ENCODE measurements at regions not wholly inside any gene's neighbourhood (a gene's known extent, or its start where the extent isn't known, plus 50 kb on each side); places are given as distances from the start of the nearest gene placed in this dataset.

DNA sequence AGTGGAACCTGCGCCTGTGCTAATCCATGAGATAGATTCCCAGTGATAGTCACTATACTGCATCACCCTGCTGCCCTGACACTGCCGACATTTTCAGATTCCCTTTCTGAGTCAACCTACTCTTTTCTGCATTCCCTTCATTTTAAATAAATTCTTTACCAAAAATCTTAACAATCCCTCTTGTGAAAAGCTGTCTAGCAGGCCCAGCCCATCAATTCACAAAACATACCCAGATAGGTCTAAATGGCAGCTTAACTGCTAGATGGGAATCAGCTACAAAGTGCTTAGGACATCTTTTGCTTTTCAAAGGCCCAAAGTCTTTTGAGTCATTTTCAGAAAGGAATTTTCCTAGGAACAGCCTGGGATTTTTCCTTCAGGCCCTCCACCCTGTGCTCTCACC is 180.1 kb upstream of the PTBP2 start:
- peaks cover 20% of the 10 kb centered on the region for H3K4me1 Mint-ChIP-seq (ENCODE audit: low read depth)
- H3K27me3 Mint-ChIP-seq (ENCODE audit: insufficient read depth) = peaks cover 2% of the 10 kb centered on the region; the same call in 1 of the 2 replicates
- H3K4me3 Mint-ChIP-seq = no peak overlapping the region
- no peak for DNase-seq
- H3K27ac Mint-ChIP-seq = no peak overlapping the region
- TF ChIP-seq CTCF (IDR thresholded peaks at IDR 0.05) = no peak
- H3K9me3 Mint-ChIP-seq = no peaks in the 10 kb centered on the region
- H3K36me3 Mint-ChIP-seq (ENCODE audit: low read depth) = no peaks in the 10 kb centered on the region

DNA sequence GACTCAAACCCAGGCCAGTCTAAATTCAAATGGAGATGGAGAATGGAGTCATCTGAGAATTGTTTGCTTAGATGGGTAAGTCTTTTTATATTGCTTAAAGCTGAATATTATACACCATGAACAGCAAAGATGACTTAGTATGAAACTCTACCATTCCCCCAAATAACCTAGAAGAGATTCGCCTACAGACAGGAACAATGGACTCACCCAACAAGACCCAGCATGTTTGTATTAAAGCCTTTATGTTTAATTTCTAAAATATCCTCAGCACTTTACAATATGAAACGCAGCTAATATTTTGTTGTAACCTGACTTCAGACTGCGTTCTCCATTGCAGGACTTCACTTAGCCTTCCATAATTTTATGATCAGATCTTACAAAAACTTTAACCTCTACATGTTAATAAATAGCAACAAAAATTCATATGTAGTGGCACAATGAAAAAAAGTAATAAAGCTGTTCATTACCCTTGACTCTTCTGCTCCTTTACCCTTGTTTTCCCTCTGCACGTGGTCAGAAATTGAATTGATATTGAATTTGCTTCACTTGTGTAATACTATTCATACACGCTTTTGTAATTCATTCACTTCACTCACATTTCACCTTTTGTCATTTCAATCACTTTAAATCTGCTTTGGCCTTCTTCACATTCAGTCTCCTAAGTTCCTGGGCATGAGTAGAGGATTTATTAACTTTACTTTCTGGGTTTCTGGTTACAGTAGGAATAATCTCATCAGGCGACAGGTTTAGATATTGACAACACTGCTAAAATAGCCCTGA is 177.3 kb upstream of the PTBP2 start:
- Mint-ChIP-seq H3K9me3 (no peaks in the 10 kb centered on the region), H3K4me3 (no peak overlapping the region), H3K27ac (no peak overlapping the region), H3K4me1 (ENCODE audit: low read depth) (peaks cover 5% of the 10 kb centered on the region), H3K36me3 (ENCODE audit: low read depth) (no peaks in the 10 kb centered on the region), H3K27me3 (ENCODE audit: insufficient read depth) (peaks cover 2% of the 10 kb centered on the region; the same call in 1 of the 2 replicates)
- DNase-seq = no peak
- no peak for TF ChIP-seq CTCF (IDR thresholded peaks at IDR 0.05)

DNA sequence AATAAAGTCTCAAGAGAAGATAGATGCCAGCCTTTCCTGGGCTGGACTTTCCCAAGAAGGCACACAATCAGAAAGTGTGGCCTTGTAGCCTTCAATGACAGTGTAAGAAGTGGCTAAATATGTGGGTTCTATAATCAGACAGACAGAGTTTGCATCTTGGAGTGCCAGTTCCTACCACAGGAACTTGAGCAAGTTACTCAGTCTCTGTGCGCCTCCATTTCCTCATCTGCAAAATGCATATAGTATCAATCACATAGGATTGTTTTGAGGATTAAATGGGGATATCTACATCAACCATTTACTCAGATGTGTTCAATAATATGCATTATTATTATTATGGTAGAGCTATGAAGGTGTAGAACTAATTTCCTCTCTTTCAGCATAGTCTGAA is 176.8 kb upstream of the PTBP2 start:
- H3K4me1 Mint-ChIP-seq (ENCODE audit: low read depth) = no peaks in the 10 kb centered on the region
- no peaks in the 10 kb centered on the region for H3K9me3 Mint-ChIP-seq
- H3K27me3 Mint-ChIP-seq (ENCODE audit: insufficient read depth) = peaks cover 2% of the 10 kb centered on the region; the same call in 1 of the 2 replicates
- no peak for DNase-seq
- no peak overlapping the region for H3K27ac Mint-ChIP-seq
- no peak for TF ChIP-seq CTCF (IDR thresholded peaks at IDR 0.05)
- H3K36me3 Mint-ChIP-seq (ENCODE audit: low read depth) = no peaks in the 10 kb centered on the region
- H3K4me3 Mint-ChIP-seq = no peak overlapping the region

- no peaks in the 10 kb centered on the region for H3K9me3 Mint-ChIP-seq
- H3K4me3 Mint-ChIP-seq = no peak overlapping the region
- H3K36me3 Mint-ChIP-seq (ENCODE audit: low read depth) = no peaks in the 10 kb centered on the region
- no peak overlapping the region for H3K27ac Mint-ChIP-seq
- TF ChIP-seq CTCF (IDR thresholded peaks at IDR 0.05) = no peak
- no peak for DNase-seq
- H3K27me3 Mint-ChIP-seq (ENCODE audit: insufficient read depth) = peaks cover 2% of the 10 kb centered on the region; the same call in 1 of the 2 replicates
- no peaks in the 10 kb centered on the region for H3K4me1 Mint-ChIP-seq (ENCODE audit: low read depth)
Measured at GRCh38 chr1:96545935-96546656, 175.5 kb upstream of the PTBP2 start.

GRCh38 chr1:96550061-96550460 is 171.5 kb upstream of the PTBP2 start:
- TF ChIP-seq CTCF (IDR thresholded peaks at IDR 0.05) = no peak
- Mint-ChIP-seq H3K9me3 (no peaks in the 10 kb centered on the region), H3K4me1 (ENCODE audit: low read depth) (no peaks in the 10 kb centered on the region), H3K36me3 (ENCODE audit: low read depth) (no peaks in the 10 kb centered on the region), H3K27me3 (ENCODE audit: insufficient read depth) (peaks cover 3% of the 10 kb centered on the region; the same call in 1 of the 2 replicates), H3K27ac (no peak overlapping the region), H3K4me3 (no peak overlapping the region)
- DNase-seq = no peak
